HG03558 (cell line): ENCODE measurements at regions not wholly inside any gene's neighbourhood (a gene's known extent, or its start where the extent isn't known, plus 50 kb on each side); places are given as distances from the start of the nearest gene placed in this dataset.

ENCODE experiments used
- ATAC-seq: cut with Tn5 transposase; IDR thresholded peaks from one replicate; pipeline ENCODE4 v1.9.1; 2021; ENCODE audit warnings: moderate number of reproducible peaks; ENCODE audit not compliant: unreplicated experiment; ENCODE audit errors: extremely low read depth

DNA sequence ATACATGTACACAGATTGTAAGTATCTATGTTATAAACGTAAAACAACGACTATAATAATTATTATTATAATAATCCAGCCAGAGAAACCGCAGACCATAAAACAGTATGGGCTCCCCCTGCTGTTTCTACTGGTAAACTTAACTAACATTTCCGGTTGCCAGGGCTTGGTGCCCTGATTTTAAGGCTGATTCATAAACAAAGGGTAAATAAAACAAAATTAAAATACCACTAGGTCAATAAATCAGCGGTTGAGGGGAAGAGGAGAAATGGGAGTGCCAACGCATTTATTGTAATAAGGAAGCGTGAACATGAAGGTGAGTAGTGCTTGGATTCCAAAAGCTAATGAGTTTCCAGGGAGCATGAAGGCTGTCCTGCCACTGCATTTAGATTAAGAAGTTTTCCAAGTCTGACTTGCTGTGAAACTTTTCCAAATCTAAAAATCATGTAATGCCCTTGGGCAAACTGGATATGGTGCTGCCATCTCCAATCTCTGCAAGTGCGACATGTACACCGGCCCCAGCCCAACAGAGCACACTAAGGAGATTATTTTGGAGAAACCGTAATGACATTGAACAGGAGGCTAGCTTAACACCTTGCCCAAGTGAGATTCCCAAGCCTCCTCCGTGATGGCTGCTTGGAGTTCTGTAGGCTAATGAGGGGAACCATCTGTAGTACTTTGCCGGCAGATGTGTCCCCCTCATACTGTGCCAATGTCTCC, 50.7 kb upstream of the HNRNPA3 start:
- ATAC-seq = no peak
